Colonic mucosa (tissue), 4 donors: ENCODE measurements at regions not wholly inside any gene's neighbourhood (a gene's known extent, or its start where the extent isn't known, plus 50 kb on each side); places are given as distances from the start of the nearest gene placed in this dataset.

Experiments used
- DNase-seq: peaks from one replicate; pipeline ENCODE4 v3.0.0-alpha.2; 2020
- H3K27ac ChIP-seq: fragments of 200-600 bp; one replicate; pipeline ENCODE4 v1.8.0; 2021
- H3K27me3 ChIP-seq: fragments of 200-600 bp; one replicate; pipeline ENCODE4 v1.8.0; 2021
- H3K36me3 ChIP-seq: fragments of 200-600 bp; one replicate; pipeline ENCODE4 v1.8.0; 2021
- H3K4me1 ChIP-seq: fragments of 200-600 bp; one replicate; pipeline ENCODE4 v1.8.0; 2021; ENCODE audit warnings: mild to moderate bottlenecking
- H3K4me3 ChIP-seq: fragments of 200-600 bp; one replicate; pipeline ENCODE4 v1.8.0; 2021
- H3K9ac ChIP-seq, 2 donors: one replicate each; pipeline ENCODE4 v1.7.0; 2013; ENCODE audit warnings: control low read depth in 2 of 2, low read depth in 2 of 2, low read length in 2 of 2
- H3K9me3 ChIP-seq: fragments of 200-600 bp; one replicate; pipeline ENCODE4 v1.8.0; 2021
- intact Hi-C: fragments of 100-400 bp; cut with DNase I; formaldehyde crosslinking; loops from one replicate; pipeline ENCODE4 v1.14.1; 2022
- TF ChIP-seq, protein P1 (sequence below): fragments of 200-600 bp; IDR thresholded peaks from one replicate; pipeline ENCODE4 v1.8.0; 2022; ENCODE audit warnings: antibody characterized with exemption, mild to moderate bottlenecking
- donor health status: healthy.
- donor health status: DM: no; HTN: no; CAD: no.
- donor health status: DM: no; HTN: no; CAD: no.

- H3K9me3 ChIP-seq: no peaks in the 10 kb centered on the region
- H3K27ac ChIP-seq: no peak overlapping the region
- TF ChIP-seq, protein P1, sequence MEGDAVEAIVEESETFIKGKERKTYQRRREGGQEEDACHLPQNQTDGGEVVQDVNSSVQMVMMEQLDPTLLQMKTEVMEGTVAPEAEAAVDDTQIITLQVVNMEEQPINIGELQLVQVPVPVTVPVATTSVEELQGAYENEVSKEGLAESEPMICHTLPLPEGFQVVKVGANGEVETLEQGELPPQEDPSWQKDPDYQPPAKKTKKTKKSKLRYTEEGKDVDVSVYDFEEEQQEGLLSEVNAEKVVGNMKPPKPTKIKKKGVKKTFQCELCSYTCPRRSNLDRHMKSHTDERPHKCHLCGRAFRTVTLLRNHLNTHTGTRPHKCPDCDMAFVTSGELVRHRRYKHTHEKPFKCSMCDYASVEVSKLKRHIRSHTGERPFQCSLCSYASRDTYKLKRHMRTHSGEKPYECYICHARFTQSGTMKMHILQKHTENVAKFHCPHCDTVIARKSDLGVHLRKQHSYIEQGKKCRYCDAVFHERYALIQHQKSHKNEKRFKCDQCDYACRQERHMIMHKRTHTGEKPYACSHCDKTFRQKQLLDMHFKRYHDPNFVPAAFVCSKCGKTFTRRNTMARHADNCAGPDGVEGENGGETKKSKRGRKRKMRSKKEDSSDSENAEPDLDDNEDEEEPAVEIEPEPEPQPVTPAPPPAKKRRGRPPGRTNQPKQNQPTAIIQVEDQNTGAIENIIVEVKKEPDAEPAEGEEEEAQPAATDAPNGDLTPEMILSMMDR: no peak
- no peak overlapping the region for H3K4me3 ChIP-seq
- H3K36me3 ChIP-seq: no peaks in the 10 kb centered on the region
- H3K9ac ChIP-seq: no peak overlapping the region
- H3K27me3 ChIP-seq: no peaks in the 10 kb centered on the region
- intact Hi-C loops: no loop called here
- no peaks in the 10 kb centered on the region for H3K4me1 ChIP-seq
- no peak for DNase-seq
These were observed 53.1 kb upstream of the BCO1 start for GRCh38 chr16:81185416-81185815.

DNA sequence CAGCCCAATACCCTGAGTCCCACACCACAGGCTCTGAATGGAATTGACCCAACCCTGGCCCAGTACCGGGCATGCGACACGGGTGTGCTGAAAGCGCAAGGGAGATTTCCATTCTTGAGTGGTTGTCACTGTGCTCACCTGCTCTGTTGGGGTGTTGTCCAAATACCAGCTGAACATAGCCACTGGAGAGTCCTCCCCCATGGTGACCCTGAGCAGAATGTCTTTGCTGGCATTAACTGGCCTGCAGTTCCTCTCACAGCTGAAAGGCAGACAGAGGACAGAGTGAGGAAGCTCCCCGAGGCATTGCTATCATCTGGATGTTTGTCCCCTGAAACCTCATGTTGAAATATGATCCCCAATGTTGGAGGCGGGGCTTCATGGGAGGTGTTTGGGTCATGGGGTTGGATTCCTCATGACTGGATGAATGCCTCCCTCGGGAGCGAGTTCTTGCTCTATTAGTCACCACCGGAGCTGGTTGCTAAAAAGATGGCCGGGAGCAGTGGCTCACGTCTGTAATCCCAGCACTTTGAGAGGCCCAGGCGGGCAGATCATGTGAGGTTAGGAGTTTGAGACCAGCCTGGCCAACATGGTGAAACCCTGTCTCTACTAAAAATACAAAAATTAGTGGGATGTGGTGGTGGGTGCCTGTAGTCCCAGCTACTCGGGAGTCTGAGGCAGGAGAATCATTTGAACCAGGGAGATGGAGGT is 57.3 kb upstream of the BCO1 start:
- Histone ChIP-seq H3K36me3 (no peaks in the 10 kb centered on the region), H3K4me1 (no peaks in the 10 kb centered on the region), H3K9me3 (no peaks in the 10 kb centered on the region), H3K4me3 (no peak overlapping the region), H3K9ac (no peak overlapping the region), H3K27ac (no peak overlapping the region), H3K27me3 (no peaks in the 10 kb centered on the region)
- TF ChIP-seq, protein P1: no peak
- intact Hi-C loops: no loop called here
- peak; percentile 66 for DNase-seq

- intact Hi-C loops: no loop called here
- Histone ChIP-seq H3K4me1 (no peaks in the 10 kb centered on the region), H3K9ac (no peak overlapping the region), H3K36me3 (no peaks in the 10 kb centered on the region), H3K27ac (no peak overlapping the region), H3K27me3 (no peaks in the 10 kb centered on the region), H3K9me3 (no peaks in the 10 kb centered on the region), H3K4me3 (no peak overlapping the region)
- TF ChIP-seq, protein P1: no peak
- no peak for DNase-seq
These were observed 57.9 kb upstream of the BCO1 start for GRCh38 chr16:81180578-81180977.

- DNase-seq: no peak
- no peak overlapping the region for H3K9ac ChIP-seq
- intact Hi-C loops: no loop called here
- no peaks in the 10 kb centered on the region for H3K36me3 ChIP-seq
- H3K27me3 ChIP-seq: no peaks in the 10 kb centered on the region
- H3K9me3 ChIP-seq: no peaks in the 10 kb centered on the region
- H3K27ac ChIP-seq: no peak overlapping the region
- no peaks in the 10 kb centered on the region for H3K4me1 ChIP-seq
- TF ChIP-seq, protein P1: no peak
- no peak overlapping the region for H3K4me3 ChIP-seq
These were observed 59.3 kb upstream of the BCO1 start for GRCh38 chr16:81179219-81179618.

GRCh38 chr16:81175325-81175891 is 63.1 kb upstream of the BCO1 start:
- TF ChIP-seq, protein P1: no peak
- Histone ChIP-seq H3K27me3 (no peaks in the 10 kb centered on the region), H3K27ac (no peak overlapping the region), H3K9ac (no peak overlapping the region), H3K4me1 (no peaks in the 10 kb centered on the region), H3K4me3 (no peak overlapping the region), H3K36me3 (no peaks in the 10 kb centered on the region), H3K9me3 (no peaks in the 10 kb centered on the region)
- intact Hi-C loops: no loop called here
- no peak for DNase-seq
